ENCODE measurements at regions not wholly inside any gene's neighbourhood (a gene's known extent, or its start where the extent isn't known, plus 50 kb on each side); places are given as distances from the start of the nearest gene placed in this dataset.

- DNase-seq (ENCODE audit: extremely low spot score) = no peak
- no peak for TF ChIP-seq EP300 (IDR thresholded peaks at IDR 0.05)
- H3K27me3 ChIP-seq = peaks cover 0 to 74% (median 8%) of the 10 kb centered on the region in 4 donors
- 62% methylated on average over 2 of the region's 4 CpGs for WGBS
- H3K4me3 ChIP-seq = no peak overlapping the region
- intact Hi-C loops (cut with DNase I) = no loop called here
- no peaks in the 10 kb centered on the region for H3K4me1 ChIP-seq
- no peaks in the 10 kb centered on the region for H3K9me3 ChIP-seq
- H3K36me3 ChIP-seq = no peaks in the 10 kb centered on the region
- no peak overlapping the region for H3K27ac ChIP-seq (replicated peaks in 1 of 4)
Measured at GRCh38 chr1:20432341-20432740, 53.7 kb downstream of the CAMK2N1 start.

DNA sequence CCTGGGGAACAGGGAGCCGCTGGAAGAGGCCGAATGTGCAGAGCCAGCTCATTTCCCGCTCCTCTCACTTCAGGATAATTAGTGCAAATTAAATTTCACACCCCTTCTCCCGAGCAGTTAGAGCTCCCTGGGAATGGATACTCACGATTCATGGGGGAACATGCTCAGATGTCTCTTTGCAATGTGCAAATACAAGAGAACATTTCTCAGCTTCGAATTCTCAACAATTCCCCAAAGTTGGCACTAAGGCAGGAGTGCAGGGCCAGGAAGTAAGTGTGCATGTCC lies 54.9 kb downstream of the CAMK2N1 start:
- intact Hi-C loops (cut with DNase I) = no loop called here
- no peaks in the 10 kb centered on the region for H3K4me1 ChIP-seq
- WGBS = 23% methylated on average over 6 of the region's 6 CpGs
- H3K27me3 ChIP-seq = peaks cover 0 to 65% (median 6%) of the 10 kb centered on the region in 4 donors
- no peak overlapping the region for H3K4me3 ChIP-seq
- TF ChIP-seq, protein P1, sequence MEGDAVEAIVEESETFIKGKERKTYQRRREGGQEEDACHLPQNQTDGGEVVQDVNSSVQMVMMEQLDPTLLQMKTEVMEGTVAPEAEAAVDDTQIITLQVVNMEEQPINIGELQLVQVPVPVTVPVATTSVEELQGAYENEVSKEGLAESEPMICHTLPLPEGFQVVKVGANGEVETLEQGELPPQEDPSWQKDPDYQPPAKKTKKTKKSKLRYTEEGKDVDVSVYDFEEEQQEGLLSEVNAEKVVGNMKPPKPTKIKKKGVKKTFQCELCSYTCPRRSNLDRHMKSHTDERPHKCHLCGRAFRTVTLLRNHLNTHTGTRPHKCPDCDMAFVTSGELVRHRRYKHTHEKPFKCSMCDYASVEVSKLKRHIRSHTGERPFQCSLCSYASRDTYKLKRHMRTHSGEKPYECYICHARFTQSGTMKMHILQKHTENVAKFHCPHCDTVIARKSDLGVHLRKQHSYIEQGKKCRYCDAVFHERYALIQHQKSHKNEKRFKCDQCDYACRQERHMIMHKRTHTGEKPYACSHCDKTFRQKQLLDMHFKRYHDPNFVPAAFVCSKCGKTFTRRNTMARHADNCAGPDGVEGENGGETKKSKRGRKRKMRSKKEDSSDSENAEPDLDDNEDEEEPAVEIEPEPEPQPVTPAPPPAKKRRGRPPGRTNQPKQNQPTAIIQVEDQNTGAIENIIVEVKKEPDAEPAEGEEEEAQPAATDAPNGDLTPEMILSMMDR (IDR thresholded peaks at IDR 0.05) = no peak
- no peak for TF ChIP-seq EP300 (IDR thresholded peaks at IDR 0.05)
- TF ChIP-seq POLR2A (IDR thresholded peaks at IDR 0.05; ENCODE audit: low read depth) = no peak
- no peak for TF ChIP-seq POLR2AphosphoS5 (IDR thresholded peaks at IDR 0.05)
- DNase-seq (ENCODE audit: extremely low spot score) = no peak
- H3K9me3 ChIP-seq = no peaks in the 10 kb centered on the region
- H3K36me3 ChIP-seq = no peaks in the 10 kb centered on the region
- no peak overlapping the region for H3K27ac ChIP-seq (replicated peaks in 1 of 4)

GRCh38 chr1:20430355-20431175 lies 55.4 kb downstream of the CAMK2N1 start:
- no peak for DNase-seq (ENCODE audit: extremely low spot score)
- TF ChIP-seq, protein P1 (IDR thresholded peaks at IDR 0.05) = peak; percentile 34 to 44 (median 35)
- no peak for TF ChIP-seq EP300 (IDR thresholded peaks at IDR 0.05)
- no peaks in the 10 kb centered on the region for H3K36me3 ChIP-seq
- peaks cover 0 to 60% (median 6%) of the 10 kb centered on the region in 4 donors for H3K27me3 ChIP-seq
- no peaks in the 10 kb centered on the region for H3K4me1 ChIP-seq
- H3K9me3 ChIP-seq = peaks cover 0 to 3% (median 1%) of the 10 kb centered on the region in 4 donors
- no peak overlapping the region for H3K27ac ChIP-seq (replicated peaks in 1 of 4)
- intact Hi-C loops (cut with DNase I) = no loop called here
- no peak overlapping the region for H3K4me3 ChIP-seq
- 24% methylated on average over 12 of the region's 12 CpGs for WGBS

DNA sequence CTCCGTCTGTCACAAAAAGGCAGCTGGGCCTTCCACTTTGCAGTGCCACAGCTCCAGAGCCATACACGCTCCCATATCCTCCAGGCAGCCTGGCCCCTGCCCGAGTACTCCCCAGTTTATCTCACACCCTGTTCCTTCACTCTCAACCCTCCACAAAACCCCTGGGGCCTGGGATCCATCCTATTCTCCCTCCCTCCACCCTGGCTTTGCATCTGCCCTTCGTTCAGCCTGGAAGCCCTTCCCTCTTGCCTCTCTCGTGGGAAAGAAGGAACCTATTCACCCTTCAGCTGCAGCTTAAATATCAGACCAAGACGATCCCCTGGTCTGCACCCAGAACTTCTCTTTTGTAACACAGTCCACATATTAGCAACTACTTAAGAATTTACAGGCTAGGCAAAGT lies 56.7 kb downstream of the CAMK2N1 start:
- intact Hi-C loops (cut with DNase I) = no loop called here
- Histone ChIP-seq H3K27me3 (peaks cover 0 to 49% (median 6%) of the 10 kb centered on the region in 4 donors), H3K4me1 (no peaks in the 10 kb centered on the region), H3K27ac (replicated peaks in 1 of 4) (no peak overlapping the region), H3K9me3 (peaks cover 0 to 15% (median 9%) of the 10 kb centered on the region in 4 donors), H3K36me3 (no peaks in the 10 kb centered on the region), H3K4me3 (no peak overlapping the region)
- no peak for DNase-seq (ENCODE audit: extremely low spot score)
- WGBS = 60% methylated on average over 6 of the region's 6 CpGs
- TF ChIP-seq POLR2AphosphoS5 (IDR thresholded peaks at IDR 0.05) (no peak), POLR2A (IDR thresholded peaks at IDR 0.05; ENCODE audit: low read depth) (no peak), EP300 (IDR thresholded peaks at IDR 0.05) (no peak)
- TF ChIP-seq, protein P1 (IDR thresholded peaks at IDR 0.05) = no peak

GRCh38 chr1:20428841-20429240 lies 57.2 kb downstream of the CAMK2N1 start:
- TF ChIP-seq, protein P1 (IDR thresholded peaks at IDR 0.05) = no peak
- TF ChIP-seq EP300 (IDR thresholded peaks at IDR 0.05) (no peak), POLR2AphosphoS5 (IDR thresholded peaks at IDR 0.05) (no peak), POLR2A (IDR thresholded peaks at IDR 0.05; ENCODE audit: low read depth) (no peak)
- 79% methylated on average over 2 of the region's 6 CpGs for WGBS
- H3K4me1 ChIP-seq = no peaks in the 10 kb centered on the region
- intact Hi-C loops (cut with DNase I) = no loop called here
- peaks cover 0 to 51% (median 6%) of the 10 kb centered on the region in 4 donors for H3K27me3 ChIP-seq
- no peak for DNase-seq (ENCODE audit: extremely low spot score)
- no peak overlapping the region for H3K4me3 ChIP-seq
- no peaks in the 10 kb centered on the region for H3K36me3 ChIP-seq
- H3K27ac ChIP-seq (replicated peaks in 1 of 4) = no peak overlapping the region
- H3K9me3 ChIP-seq = peaks cover 0 to 20% (median 13%) of the 10 kb centered on the region in 4 donors
